RKO (cell line): ENCODE measurements at regions not wholly inside any gene's neighbourhood (a gene's known extent, or its start where the extent isn't known, plus 50 kb on each side); places are given as distances from the start of the nearest gene placed in this dataset.
"Not testable (repeated sequence)": the region's sequence is repeated elsewhere in the genome, so short reads cannot be mapped to it uniquely, and the experiment has no call there.

Experiments used
- DNase-seq: peaks from one replicate; pipeline ENCODE4 v3.0.0-alpha.2; 2016; ENCODE audit warnings: low spot score

DNA sequence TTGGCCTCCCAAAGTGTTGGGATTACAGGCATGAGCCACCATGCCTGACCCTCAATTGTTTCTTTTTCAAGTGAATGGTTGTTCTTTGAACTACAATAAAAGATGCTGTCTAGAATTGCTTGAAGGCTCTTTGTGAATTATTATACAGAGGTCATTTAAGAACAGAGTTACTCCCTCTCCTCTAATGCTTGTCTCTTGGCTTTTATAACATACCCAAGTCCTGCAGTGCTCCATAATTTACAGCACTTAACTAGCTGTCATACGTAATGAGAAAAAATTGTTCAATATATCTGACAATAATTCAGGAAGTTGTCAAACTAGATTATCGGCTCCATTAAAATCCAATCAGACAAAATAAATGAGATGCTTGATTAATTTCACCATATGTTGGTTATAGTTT is 823.0 kb upstream of the ATXN7L3B start:
- no peak for DNase-seq

DNA sequence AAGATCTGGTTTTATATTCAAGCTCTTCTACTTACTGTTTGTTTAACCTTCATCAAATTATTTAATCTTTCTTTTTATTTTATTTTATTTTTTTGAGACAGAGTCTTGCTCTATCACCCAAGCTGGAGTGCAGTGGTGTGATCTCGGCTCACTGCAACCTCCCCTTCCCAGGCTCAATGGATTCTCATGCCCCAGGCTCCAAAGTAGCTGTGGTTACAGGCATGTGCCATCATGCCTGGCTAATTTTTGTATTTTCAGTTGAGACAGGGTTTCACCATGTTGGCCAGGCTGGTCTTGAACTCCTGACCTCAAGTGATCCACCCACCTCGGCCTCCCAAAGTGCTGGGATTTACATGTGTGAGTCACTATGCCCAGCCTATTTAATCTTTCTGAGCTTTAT is 821.5 kb upstream of the ATXN7L3B start:
- DNase-seq = not testable (repeated sequence)

DNA sequence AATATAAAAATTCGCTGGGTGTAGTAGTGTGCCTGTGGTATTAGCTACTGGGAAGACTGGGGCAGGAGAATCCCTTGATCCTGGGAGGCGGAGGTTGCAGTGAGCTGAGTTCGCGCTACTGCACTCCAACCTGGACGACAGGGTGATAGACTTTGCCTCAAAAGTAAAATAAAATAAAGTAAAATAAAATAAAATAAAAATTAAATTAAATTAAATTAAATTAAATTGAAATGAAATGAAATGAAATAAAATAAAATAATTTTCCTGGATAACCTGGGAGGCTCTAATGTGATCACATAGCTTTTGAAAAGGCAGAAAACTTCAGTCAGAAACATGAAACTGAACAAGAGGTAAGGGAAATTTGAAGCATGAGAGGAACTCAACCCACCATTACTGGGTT is 818.4 kb upstream of the ATXN7L3B start:
- DNase-seq = no peak

DNA sequence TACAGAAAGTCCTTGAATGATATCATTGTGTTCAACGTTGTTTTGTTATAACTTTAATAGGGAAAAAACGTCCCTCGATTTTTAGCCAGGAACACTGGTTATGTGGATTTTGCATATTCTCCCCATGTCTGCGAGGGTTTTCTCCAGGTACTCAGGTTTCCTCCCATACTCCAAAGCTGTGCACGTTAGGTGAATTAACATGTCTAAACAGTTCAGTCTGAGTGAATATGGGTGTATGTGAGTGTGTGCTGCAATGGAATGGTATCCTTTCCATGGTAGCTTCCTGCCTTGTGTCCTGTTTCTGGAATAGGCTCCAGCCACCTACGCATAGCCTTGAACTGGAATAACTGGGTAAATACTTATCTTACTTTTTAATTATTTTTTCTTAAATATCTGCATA is 810.8 kb upstream of the ATXN7L3B start:
- DNase-seq = no peak

- DNase-seq = no peak
These were observed 806.0 kb upstream of the ATXN7L3B start for GRCh38 chr12:73731658-73732057.

DNA sequence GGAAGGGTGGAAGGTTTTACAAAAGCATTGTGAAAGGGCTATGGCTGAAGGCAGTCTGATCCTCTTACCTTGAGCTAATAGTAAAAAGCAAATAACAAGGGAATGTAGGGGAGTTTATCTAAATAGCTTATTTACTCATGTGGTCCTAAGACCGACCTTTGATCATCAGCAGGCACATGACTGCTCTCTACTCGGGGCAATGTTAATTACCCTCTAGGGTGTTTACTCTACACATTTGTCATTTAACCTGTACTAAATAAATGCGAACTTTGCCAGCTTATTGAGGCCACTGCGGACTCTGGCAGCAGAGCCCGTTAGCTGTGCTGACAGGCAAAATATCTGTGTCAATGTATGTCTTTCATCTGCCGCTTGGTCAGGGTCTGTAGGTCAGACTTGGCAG is 768.3 kb upstream of the ATXN7L3B start:
- no peak for DNase-seq

DNA sequence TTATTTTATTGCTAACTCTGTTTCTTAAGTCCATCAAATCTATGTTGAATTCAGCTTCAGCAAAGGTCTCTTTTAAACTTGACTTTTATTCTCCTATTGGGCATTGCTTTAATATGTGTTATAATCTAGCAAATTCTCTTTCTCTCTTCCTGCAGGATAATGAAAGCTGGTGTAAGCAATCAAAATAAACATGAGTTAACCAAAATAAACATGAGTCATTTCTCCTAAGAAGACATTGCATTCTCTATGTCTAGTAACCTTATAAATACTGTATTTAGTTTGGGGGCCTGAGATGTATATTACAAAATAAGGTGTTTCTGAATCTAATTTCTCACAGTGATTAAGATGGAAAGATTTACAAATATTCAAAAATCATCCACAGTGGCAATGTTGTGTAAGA is 739.1 kb upstream of the ATXN7L3B start:
- DNase-seq = no peak

DNA sequence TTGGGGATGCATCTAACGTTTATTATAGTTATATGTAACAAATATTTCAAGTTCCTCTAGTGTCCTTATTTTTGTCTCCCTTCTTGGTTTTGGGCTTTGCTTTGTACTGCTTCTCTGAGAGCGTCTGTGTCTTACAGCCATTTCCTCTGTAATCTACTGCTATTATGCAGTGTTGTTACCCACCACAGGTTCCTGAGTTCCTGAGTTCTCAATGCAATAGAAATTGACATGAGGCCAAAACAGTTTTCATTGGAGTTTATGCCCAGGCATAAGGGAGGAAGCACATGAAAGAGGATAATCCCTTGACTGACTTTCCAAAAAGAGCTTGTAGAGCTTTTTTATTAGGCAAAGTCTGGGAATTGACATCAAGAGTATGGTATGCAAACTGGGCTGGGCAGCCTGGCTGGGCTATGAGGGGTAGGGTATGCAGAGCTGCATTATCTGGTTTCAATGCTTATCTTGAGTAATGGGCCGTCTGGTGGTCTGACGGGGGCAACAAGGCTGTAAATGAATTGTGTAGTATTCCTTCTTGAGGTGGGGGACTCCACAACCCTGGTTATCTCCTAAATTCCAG is 722.5 kb upstream of the ATXN7L3B start:
- no peak for DNase-seq

GRCh38 chr12:73817161-73817560 is 720.5 kb upstream of the ATXN7L3B start:
- DNase-seq = no peak

- DNase-seq = no peak
These were observed 703.9 kb upstream of the ATXN7L3B start for GRCh38 chr12:73833746-73834145.

GRCh38 chr12:73841963-73842362 is 695.7 kb upstream of the ATXN7L3B start:
- DNase-seq = no peak

DNA sequence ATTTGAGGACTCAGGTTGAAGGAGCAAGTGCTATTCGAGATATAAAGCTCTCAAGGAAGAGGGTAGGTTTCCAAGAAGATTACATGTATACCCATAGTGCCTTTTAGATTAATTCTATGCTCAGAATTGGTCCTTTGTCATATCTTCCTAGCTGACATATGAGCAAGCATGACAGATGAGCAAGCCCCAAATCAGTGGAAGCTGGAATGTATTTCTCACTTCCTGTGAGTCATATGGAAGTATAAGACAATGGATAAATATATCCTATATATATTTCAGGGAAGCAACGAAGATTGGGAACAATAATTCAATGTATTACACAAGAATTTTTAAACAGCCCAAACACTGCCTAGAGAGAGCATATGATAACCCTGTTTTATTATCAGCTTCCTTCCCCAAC is 674.1 kb upstream of the ATXN7L3B start:
- DNase-seq = peak; percentile 89

GRCh38 chr12:73867147-73867546 is 670.5 kb upstream of the ATXN7L3B start:
- no peak for DNase-seq

- not testable (repeated sequence) for DNase-seq
These were observed 660.3 kb upstream of the ATXN7L3B start for GRCh38 chr12:73877291-73877690.

DNA sequence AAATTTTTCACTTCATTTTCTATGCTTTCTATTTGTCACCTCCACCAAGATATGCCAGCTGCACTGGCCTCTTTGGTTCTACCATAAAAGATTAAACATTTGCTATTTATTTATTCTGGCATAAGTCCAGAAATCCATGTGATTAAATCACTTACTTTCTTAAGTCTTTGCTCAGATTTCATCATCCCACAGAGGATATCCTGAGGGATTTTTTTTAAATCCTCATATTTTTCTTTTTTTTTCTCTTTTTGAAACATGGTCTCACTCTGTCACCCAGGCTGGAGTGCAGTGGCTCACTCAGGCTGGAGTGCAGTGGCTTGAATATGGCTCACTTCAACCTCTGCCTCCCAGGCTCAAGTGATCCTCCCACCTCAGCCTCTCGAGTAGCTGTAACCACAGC is 645.4 kb upstream of the ATXN7L3B start:
- DNase-seq = no peak

DNA sequence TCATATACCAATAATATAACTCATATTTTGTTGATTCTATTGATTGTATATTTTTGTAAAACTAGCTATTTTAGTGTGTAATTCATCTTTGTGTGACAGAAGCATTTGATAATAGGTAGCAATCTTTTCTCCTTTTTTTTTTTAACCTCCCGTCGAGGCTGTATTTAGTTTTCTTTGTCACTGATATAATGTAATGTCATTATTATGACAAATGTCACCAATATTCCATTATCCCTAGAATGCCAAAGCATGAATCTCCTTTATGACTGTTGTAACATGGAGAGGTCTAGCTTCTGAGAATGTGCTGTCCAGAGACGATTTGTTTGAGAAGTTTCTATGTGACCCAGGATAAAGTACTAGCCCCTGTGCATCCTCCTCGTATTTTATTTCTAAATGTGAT is 639.0 kb upstream of the ATXN7L3B start:
- no peak for DNase-seq

DNA sequence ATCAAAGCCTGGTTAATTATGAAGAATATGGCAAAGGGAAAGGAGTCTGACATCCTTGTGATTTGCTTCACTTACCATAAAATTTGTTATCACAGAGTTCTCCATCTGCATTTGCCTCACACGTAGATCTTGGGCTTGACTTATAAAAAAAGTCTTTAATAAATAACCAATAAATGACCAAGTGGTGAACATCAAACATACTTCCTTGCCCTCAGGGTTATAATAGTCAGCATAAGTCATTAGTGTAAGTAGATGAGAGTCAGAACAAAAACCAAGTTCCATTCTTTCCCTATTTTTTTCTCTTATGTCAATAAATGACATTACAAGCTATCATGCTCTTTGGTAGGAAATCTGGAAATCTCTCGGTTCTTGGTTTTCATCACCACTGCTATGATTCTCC is 635.4 kb upstream of the ATXN7L3B start:
- DNase-seq = no peak

- no peak for DNase-seq
These were observed 630.9 kb upstream of the ATXN7L3B start for GRCh38 chr12:73906757-73907156.

GRCh38 chr12:73935817-73936216 is 601.8 kb upstream of the ATXN7L3B start:
- DNase-seq = peak; percentile 52

- no peak for DNase-seq
These were observed 590.2 kb upstream of the ATXN7L3B start for GRCh38 chr12:73947326-73948026.

GRCh38 chr12:73950507-73950906 is 587.1 kb upstream of the ATXN7L3B start:
- DNase-seq = no peak

DNA sequence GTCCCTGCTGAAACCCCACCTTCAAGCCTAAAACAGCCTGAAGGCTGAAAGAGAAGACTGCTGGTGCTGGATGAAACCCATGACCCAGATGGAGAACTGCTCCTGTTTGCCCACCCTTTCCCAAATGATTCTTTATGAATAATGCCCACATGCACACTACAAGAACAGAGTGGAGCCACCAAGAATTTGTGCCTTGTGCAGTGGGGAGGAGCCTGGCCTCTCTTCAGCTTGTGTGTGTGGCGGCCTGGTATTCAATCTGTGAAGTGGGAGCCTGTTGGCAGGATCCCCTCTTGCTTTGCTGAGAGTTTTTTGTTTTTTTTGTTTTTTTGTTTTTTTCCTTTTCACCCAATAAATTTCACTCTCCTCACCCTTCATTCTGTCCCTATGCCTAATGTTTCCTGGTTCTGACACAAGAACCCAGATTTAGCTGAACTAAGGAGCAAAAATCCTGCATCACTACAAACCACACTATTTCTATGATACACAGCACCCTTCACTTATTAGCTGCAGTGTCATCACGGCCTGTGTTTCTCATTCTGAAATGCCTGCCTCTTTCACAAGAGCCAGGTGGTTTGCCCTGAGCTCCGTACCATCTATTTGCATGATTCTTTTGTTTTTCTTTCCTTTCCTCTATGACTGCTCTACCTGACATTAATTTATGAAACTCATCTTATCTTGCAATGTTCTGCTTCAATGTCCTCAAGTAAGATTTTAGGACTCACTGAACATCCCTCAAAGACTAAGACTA is 585.5 kb upstream of the ATXN7L3B start:
- no peak for DNase-seq

DNA sequence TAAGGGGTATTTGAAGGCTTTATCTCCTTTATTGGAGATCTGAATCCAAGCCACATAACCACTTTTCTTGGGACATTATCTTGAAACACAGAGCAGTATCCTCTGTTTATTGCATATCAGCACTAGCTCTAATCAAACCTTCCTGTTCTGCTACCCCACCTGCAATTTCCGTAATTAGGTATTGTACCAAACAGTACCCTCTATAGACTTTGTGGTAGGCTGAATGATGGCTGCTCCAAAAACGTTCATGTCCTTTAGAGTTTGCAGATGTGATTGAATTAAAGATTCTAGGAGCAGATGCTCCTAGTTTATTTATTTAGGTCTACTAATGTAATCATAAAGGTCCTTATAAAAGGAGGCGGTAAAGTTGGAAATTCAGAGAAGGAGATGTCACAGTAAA is 573.0 kb upstream of the ATXN7L3B start:
- DNase-seq = no peak
